Ovary (tissue), 3 donors: ENCODE measurements at regions not wholly inside any gene's neighbourhood (a gene's known extent, or its start where the extent isn't known, plus 50 kb on each side); places are given as distances from the start of the nearest gene placed in this dataset.

ENCODE experiments used
- CTCF ChIP-seq, 3 donors: fragments of 450-650 bp in 2 of 3; fragments of 200-600 bp in 1 of 3; IDR thresholded peaks; one replicate each; pipeline versions ENCODE4 v1.5.1 to v1.8.0; 2016 to 2022; ENCODE audit warnings: antibody characterized with exemption in 3 of 3, mild to moderate bottlenecking in 1 of 3
- POLR2A ChIP-seq: fragments of 450-650 bp; IDR thresholded peaks from one replicate; pipeline ENCODE4 v1.6.1; 2017; ENCODE audit warnings: antibody characterized with exemption, mild to moderate bottlenecking, moderate library complexity
- donor health status: DM: no; HTN: no; CAD: no.

- no peak for TF ChIP-seq CTCF (IDR thresholded peaks at IDR 0.05)
- no peak for TF ChIP-seq POLR2A
Observed at GRCh38 chr13:78934336-78934735, 275.4 kb upstream of the OBI1 start.
